Activated naive CD4-positive, alpha-beta T cell treated with anti-CD3 and anti-CD28 coated beads, Interleukin-2, amount 50 U/mL, for 24 hours (primary cell): ENCODE measurements at regions not wholly inside any gene's neighbourhood (a gene's known extent, or its start where the extent isn't known, plus 50 kb on each side); places are given as distances from the start of the nearest gene placed in this dataset.

Experiments
- H3K27ac Mint-ChIP-seq: one replicate; pipeline ENCODE4 v1.8.0; 2021; ENCODE audit warnings: mild to moderate bottlenecking, mixed read lengths
- H3K27me3 Mint-ChIP-seq: one replicate; pipeline ENCODE4 v1.8.0; 2021; ENCODE audit warnings: mixed read lengths
- H3K36me3 Mint-ChIP-seq: one replicate; pipeline ENCODE4 v1.8.0; 2021; ENCODE audit warnings: mixed read lengths
- H3K4me1 Mint-ChIP-seq: one replicate; pipeline ENCODE4 v1.8.0; 2021; ENCODE audit warnings: mixed read lengths
- H3K4me3 Mint-ChIP-seq: one replicate; pipeline ENCODE4 v1.8.0; 2021; ENCODE audit warnings: mild to moderate bottlenecking, mixed read lengths
- H3K9me3 Mint-ChIP-seq: one replicate; pipeline ENCODE4 v1.8.0; 2021; ENCODE audit warnings: mixed read lengths

DNA sequence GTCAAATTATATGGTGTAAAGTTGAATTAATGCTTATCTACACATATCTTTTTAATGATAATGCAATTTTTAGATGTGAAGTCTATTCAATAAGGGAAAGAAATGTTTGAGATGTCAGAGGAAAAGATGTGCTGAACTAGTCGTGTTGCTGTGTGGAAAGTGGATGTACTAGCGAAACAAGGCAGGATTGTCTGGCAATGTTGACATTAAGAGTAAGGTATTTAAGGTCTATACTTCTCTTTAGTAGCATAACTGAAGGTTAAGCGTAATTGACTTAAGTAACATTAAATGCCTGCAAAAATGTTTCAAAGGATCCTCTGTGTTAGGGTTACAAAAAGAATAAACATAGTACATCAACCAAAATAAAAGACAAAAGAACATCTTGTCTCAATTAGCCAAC is 787.3 kb upstream of the KLHL1 start:
- Mint-ChIP-seq H3K4me3 (no peak overlapping the region), H3K27me3 (no peaks in the 10 kb centered on the region), H3K9me3 (no peaks in the 10 kb centered on the region), H3K36me3 (no peaks in the 10 kb centered on the region), H3K27ac (no peak overlapping the region), H3K4me1 (no peaks in the 10 kb centered on the region)

GRCh38 chr13:70894258-70894657 is 786.0 kb upstream of the KLHL1 start:
- H3K36me3 Mint-ChIP-seq = no peaks in the 10 kb centered on the region
- no peak overlapping the region for H3K4me3 Mint-ChIP-seq
- H3K9me3 Mint-ChIP-seq = peaks cover 2% of the 10 kb centered on the region
- H3K27ac Mint-ChIP-seq = no peak overlapping the region
- no peaks in the 10 kb centered on the region for H3K4me1 Mint-ChIP-seq
- H3K27me3 Mint-ChIP-seq = no peaks in the 10 kb centered on the region

- Mint-ChIP-seq H3K27me3 (no peaks in the 10 kb centered on the region), H3K27ac (no peak overlapping the region)
Observed at GRCh38 chr13:70893832-70894231, 785.6 kb upstream of the KLHL1 start.

GRCh38 chr13:70890289-70890688 is 782.0 kb upstream of the KLHL1 start:
- Mint-ChIP-seq H3K9me3 (peaks cover 11% of the 10 kb centered on the region), H3K27me3 (no peaks in the 10 kb centered on the region), H3K36me3 (no peaks in the 10 kb centered on the region), H3K4me1 (no peaks in the 10 kb centered on the region), H3K27ac (no peak overlapping the region), H3K4me3 (no peak overlapping the region)

More at GRCh38 chr13:70893832-70894231, 785.6 kb upstream of the KLHL1 start:
- no peaks in the 10 kb centered on the region for H3K4me1 Mint-ChIP-seq
- peaks cover 6% of the 10 kb centered on the region for H3K9me3 Mint-ChIP-seq
- H3K4me3 Mint-ChIP-seq = no peak overlapping the region
- no peaks in the 10 kb centered on the region for H3K36me3 Mint-ChIP-seq

DNA sequence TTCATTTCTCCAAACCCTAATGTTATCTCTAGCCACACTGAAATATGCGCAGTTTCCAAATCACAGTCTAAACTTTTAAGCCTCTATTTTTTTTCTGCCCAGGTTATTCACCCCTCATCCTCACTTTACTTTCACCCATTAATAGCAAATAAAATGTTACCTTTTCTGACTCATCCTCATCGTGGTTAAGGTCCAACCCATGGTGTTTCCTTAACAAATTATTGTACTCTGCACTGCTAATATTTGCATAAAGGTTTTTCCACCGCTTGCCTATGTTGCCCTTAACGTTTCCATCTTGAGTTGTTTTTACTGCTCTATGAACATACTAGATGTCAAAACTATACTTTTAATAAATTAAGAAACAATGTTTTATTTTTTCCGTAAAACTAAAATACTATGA is 780.9 kb upstream of the KLHL1 start:
- Mint-ChIP-seq H3K36me3 (no peaks in the 10 kb centered on the region), H3K4me3 (no peak overlapping the region), H3K27me3 (no peaks in the 10 kb centered on the region), H3K9me3 (peaks cover 11% of the 10 kb centered on the region), H3K4me1 (no peaks in the 10 kb centered on the region), H3K27ac (no peak overlapping the region)

GRCh38 chr13:70884196-70884595 is 775.9 kb upstream of the KLHL1 start:
- Mint-ChIP-seq H3K4me3 (no peak overlapping the region), H3K4me1 (no peaks in the 10 kb centered on the region), H3K27ac (no peak overlapping the region), H3K36me3 (no peaks in the 10 kb centered on the region), H3K27me3 (no peaks in the 10 kb centered on the region), H3K9me3 (peaks cover 8% of the 10 kb centered on the region)

- H3K4me3 Mint-ChIP-seq = no peak overlapping the region
- no peaks in the 10 kb centered on the region for H3K36me3 Mint-ChIP-seq
- H3K27me3 Mint-ChIP-seq = no peaks in the 10 kb centered on the region
- no peaks in the 10 kb centered on the region for H3K9me3 Mint-ChIP-seq
- H3K4me1 Mint-ChIP-seq = no peaks in the 10 kb centered on the region
- H3K27ac Mint-ChIP-seq = no peak overlapping the region
Observed at GRCh38 chr13:70874636-70875035, 766.4 kb upstream of the KLHL1 start.

- Mint-ChIP-seq H3K27ac (no peak overlapping the region), H3K27me3 (no peaks in the 10 kb centered on the region), H3K4me1 (no peaks in the 10 kb centered on the region), H3K36me3 (no peaks in the 10 kb centered on the region), H3K4me3 (no peak overlapping the region), H3K9me3 (no peaks in the 10 kb centered on the region)
Observed at GRCh38 chr13:70864731-70865130, 756.5 kb upstream of the KLHL1 start.

DNA sequence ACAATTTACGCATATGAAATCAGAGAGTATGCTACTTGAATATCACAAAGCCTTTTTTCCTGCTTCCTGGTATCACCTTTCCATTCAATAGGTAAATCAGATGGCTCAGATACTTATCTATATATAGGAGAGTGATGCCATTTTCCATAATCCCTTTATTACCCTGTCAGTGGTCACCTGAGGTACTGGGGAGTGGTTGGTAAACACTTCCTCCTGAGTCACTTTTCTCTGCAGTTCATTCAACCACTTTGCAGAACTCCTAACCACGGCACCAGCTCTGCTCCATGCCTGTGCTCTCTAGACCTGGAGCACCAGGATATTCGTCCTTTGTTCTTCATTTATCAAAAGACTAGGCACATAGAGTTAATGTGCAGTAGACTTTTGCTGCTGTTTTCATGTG is 748.5 kb upstream of the KLHL1 start:
- Mint-ChIP-seq H3K4me3 (no peak overlapping the region), H3K9me3 (peaks cover 8% of the 10 kb centered on the region), H3K27me3 (no peaks in the 10 kb centered on the region), H3K36me3 (no peaks in the 10 kb centered on the region), H3K27ac (no peak overlapping the region), H3K4me1 (no peaks in the 10 kb centered on the region)

DNA sequence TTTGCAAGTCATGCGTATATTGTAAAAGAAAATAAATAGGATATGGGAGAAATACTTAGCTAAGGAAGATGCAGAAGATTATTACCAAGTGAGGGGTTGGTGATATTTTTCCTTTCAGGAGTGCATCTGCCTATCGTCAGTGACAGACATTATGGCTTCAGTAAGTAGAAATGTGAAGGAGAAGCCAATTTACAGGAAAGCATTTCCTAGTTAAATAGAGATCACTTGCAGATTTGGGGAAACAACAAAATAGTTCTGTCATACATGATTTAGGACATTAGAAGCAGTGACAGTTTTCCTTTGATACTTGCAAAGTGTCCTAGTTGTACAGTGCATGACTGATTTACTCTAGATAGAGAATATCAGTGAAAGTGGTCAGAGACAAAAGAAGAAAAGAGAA is 747.8 kb upstream of the KLHL1 start:
- Mint-ChIP-seq H3K4me3 (no peak overlapping the region), H3K4me1 (no peaks in the 10 kb centered on the region), H3K9me3 (peaks cover 8% of the 10 kb centered on the region), H3K36me3 (no peaks in the 10 kb centered on the region), H3K27me3 (no peaks in the 10 kb centered on the region), H3K27ac (no peak overlapping the region)

DNA sequence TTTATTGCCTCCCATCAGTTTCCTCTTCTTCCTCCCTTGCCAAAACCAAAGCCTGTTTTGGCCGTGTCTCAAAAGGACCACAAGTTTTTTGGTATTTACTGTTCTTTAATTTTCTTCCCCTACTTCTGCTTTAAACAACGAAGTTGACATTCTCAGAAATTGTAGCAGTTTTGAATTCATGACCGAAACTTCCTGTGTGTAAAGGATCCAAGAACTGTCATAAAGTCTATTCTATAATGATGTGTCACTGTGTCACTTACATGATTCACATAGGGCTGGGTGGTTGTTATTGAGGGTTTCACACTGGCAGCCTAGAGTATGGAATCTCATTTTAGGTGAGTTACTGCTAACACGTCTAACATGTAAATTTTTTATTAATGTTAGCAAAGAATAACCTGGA is 741.0 kb upstream of the KLHL1 start:
- Mint-ChIP-seq H3K27me3 (no peaks in the 10 kb centered on the region), H3K36me3 (no peaks in the 10 kb centered on the region)

DNA sequence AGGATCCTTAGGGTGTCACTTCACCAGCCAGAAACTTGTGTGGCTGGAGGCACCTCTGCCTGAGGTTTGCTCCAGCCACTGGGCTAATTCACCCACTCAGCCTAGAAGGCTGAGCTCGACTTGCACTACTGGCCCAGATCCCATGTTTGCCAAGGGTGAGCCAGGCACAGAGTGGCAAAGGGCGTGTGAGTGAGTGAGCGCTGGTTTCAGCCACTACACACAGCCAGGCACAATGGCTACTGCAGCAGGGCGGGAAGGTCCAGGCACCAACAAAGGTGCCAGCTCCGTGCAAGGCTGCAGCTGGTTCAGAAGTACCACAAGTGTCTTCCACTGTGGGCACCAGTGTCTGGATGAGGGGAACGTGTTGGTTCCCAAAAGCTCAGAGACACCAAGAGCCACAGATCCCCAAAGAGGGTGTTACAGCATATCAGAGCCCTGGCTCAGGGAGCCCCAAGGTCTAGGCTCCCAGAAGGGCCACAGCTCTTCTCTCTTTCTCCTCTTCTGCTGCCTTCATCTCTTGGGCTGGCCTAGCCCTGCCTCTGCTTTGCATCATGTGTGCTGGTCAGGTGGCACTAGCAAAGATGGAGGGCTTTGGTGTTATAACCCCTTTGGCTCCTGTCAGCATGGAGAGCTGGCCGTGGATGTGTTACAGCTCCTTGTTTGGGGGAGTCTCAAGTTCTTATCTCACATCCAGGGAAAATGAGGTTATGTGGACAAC is 736.3 kb upstream of the KLHL1 start:
- Mint-ChIP-seq H3K9me3 (no peaks in the 10 kb centered on the region), H3K4me3 (no peak overlapping the region), H3K4me1 (no peaks in the 10 kb centered on the region), H3K36me3 (no peaks in the 10 kb centered on the region), H3K27ac (no peak overlapping the region), H3K27me3 (no peaks in the 10 kb centered on the region)

More for the DNA sequence above, 741.0 kb upstream of the KLHL1 start:
- Mint-ChIP-seq H3K4me1 (no peaks in the 10 kb centered on the region), H3K27ac (no peak overlapping the region), H3K9me3 (no peaks in the 10 kb centered on the region), H3K4me3 (no peak overlapping the region)

GRCh38 chr13:70842062-70842644 is 733.9 kb upstream of the KLHL1 start:
- H3K27ac Mint-ChIP-seq = no peak overlapping the region
- no peak overlapping the region for H3K4me3 Mint-ChIP-seq
- H3K36me3 Mint-ChIP-seq = no peaks in the 10 kb centered on the region
- H3K4me1 Mint-ChIP-seq = no peaks in the 10 kb centered on the region
- peaks cover 5% of the 10 kb centered on the region for H3K9me3 Mint-ChIP-seq
- no peaks in the 10 kb centered on the region for H3K27me3 Mint-ChIP-seq

DNA sequence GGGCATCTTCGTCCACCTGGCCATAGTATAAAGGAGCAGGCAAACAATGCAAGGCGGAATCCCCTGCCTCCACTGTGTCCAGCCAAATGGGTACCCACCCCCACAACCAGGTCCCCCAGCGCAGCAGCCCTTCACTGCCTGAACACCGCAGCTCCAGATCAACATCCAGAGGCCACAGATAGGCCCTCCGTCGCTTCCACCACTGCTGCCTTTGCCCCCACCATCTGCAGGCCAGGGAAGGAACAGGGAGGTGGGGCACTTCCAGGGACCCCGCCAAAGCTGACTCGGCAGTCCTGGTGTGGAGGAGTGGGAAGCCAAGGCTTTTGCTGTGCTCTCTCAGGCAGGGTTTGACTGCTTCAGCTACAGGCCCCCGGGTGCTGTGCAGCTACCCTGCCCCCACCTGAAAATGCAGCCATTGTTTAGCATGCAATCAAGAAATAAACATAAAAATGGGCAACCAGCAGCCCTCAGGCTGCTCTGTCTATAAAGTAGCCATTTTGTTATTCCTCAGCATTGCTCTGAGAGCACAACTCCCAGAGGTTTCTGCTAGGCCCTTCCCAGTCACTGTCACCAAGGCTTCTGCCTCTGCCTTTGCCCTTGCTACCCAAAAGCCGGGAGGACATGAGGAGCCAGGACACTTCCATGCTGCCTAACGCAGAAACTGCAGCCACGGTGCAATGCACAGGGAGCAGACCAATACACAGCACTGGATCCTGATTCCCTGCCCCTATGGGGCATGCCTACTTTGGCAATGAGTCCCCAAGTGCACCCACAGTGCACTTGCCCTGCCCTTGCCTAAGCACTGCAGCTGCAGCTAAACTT is 733.2 kb upstream of the KLHL1 start:
- H3K9me3 Mint-ChIP-seq = peaks cover 5% of the 10 kb centered on the region
- no peaks in the 10 kb centered on the region for H3K36me3 Mint-ChIP-seq
- H3K27ac Mint-ChIP-seq = no peak overlapping the region
- no peaks in the 10 kb centered on the region for H3K4me1 Mint-ChIP-seq
- H3K27me3 Mint-ChIP-seq = no peaks in the 10 kb centered on the region
- H3K4me3 Mint-ChIP-seq = no peak overlapping the region

GRCh38 chr13:70835371-70835770 is 727.1 kb upstream of the KLHL1 start:
- H3K27me3 Mint-ChIP-seq = no peaks in the 10 kb centered on the region
- H3K9me3 Mint-ChIP-seq = peaks cover 10% of the 10 kb centered on the region
- H3K36me3 Mint-ChIP-seq = no peaks in the 10 kb centered on the region
- H3K27ac Mint-ChIP-seq = no peak overlapping the region
- H3K4me1 Mint-ChIP-seq = no peaks in the 10 kb centered on the region
- no peak overlapping the region for H3K4me3 Mint-ChIP-seq

DNA sequence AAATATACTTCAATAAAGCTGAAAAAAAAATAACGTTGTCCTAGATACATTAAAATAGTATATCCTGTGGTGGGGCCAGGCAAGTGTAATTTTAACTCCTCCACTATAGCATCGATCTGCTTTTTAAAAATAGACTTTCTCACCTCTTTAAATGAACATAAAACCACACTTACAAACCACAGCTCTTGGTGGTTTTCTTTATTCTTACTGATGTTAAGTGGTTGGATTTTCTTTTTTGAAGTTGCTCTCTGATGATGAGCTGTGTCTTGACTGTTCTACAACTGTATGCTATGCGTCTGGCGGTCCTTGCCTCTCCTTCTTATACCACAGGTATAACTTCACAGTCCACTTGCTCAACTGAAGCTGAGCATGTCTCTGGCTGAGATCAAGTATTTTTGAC is 721.5 kb upstream of the KLHL1 start:
- no peak overlapping the region for H3K27ac Mint-ChIP-seq
- H3K9me3 Mint-ChIP-seq = no peaks in the 10 kb centered on the region
- no peak overlapping the region for H3K4me3 Mint-ChIP-seq
- no peaks in the 10 kb centered on the region for H3K4me1 Mint-ChIP-seq
- no peaks in the 10 kb centered on the region for H3K36me3 Mint-ChIP-seq
- no peaks in the 10 kb centered on the region for H3K27me3 Mint-ChIP-seq
